ENCODE measurements at regions not wholly inside any gene's neighbourhood (a gene's known extent, or its start where the extent isn't known, plus 50 kb on each side); places are given as distances from the start of the nearest gene placed in this dataset.

DNA sequence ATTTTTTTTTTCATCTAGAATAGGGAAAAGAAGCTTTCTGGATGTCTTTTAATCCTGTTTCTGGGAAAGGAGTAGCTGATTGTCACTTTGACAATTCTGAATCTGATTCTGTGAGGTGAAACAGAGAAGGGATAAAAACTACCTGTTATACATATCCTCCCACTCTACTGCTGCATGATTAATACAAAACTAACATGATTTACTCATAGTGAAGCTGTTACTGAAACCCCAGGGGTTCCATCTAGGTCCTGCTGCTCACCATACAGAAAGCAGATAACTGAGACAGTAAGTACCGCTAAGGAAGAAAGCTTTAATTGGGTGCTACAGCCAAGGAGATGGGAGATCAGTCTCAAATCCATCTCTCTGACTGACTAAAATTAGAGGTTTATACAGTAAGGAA is 610.9 kb upstream of the ALCAM start:
- WGBS, 3 donors: 96 to 97% (median 96%) methylated on average over 1 of the region's 1 CpG
- no peak overlapping the region for H3K27ac ChIP-seq
- TF ChIP-seq, protein P1, sequence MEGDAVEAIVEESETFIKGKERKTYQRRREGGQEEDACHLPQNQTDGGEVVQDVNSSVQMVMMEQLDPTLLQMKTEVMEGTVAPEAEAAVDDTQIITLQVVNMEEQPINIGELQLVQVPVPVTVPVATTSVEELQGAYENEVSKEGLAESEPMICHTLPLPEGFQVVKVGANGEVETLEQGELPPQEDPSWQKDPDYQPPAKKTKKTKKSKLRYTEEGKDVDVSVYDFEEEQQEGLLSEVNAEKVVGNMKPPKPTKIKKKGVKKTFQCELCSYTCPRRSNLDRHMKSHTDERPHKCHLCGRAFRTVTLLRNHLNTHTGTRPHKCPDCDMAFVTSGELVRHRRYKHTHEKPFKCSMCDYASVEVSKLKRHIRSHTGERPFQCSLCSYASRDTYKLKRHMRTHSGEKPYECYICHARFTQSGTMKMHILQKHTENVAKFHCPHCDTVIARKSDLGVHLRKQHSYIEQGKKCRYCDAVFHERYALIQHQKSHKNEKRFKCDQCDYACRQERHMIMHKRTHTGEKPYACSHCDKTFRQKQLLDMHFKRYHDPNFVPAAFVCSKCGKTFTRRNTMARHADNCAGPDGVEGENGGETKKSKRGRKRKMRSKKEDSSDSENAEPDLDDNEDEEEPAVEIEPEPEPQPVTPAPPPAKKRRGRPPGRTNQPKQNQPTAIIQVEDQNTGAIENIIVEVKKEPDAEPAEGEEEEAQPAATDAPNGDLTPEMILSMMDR (IDR thresholded peaks at IDR 0.05): no peak
- no peak overlapping the region for H3K4me3 ChIP-seq
- DNase-seq: no peak
- no peaks in the 10 kb centered on the region for H3K9me3 ChIP-seq
- intact Hi-C loops (cut with DNase I): no loop called here
- H3K27me3 ChIP-seq (ENCODE audit: insufficient read depth in 3 of 3, low read length in 2 of 3): no peaks in the 10 kb centered on the region
- H3K4me1 ChIP-seq: no peaks in the 10 kb centered on the region
- H3K36me3 ChIP-seq (ENCODE audit: insufficient read depth in 1 of 2, low read depth in 1 of 2): no peaks in the 10 kb centered on the region
- no peak for ATAC-seq

DNA sequence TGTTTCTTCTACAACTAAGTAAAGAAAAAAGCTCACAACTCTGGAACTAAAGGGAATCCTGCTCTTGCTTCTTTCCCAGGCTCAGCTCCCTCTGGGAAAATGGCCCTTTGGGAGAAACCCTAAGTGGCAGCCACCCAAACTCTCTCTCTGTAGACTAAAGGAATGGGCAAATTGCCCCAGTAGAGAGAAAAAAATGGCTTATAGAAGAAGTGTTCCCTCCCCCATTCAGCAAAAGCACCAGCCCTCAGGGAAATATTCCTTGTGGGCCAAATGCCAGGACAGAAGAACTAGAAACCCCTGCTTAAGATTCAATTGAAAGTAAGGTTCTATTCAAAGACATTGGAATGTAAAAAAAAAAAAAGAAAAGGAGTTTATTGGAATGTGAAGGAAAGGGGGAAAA is 603.7 kb upstream of the ALCAM start:
- intact Hi-C loops (cut with DNase I): no loop called here
- DNase-seq (no peak), ATAC-seq (no peak)
- no peaks in the 10 kb centered on the region for H3K9me3 ChIP-seq
- H3K27ac ChIP-seq: no peak overlapping the region
- H3K27me3 ChIP-seq (ENCODE audit: insufficient read depth in 3 of 3, low read length in 2 of 3): no peaks in the 10 kb centered on the region
- H3K4me1 ChIP-seq: no peaks in the 10 kb centered on the region
- no peaks in the 10 kb centered on the region for H3K36me3 ChIP-seq (ENCODE audit: insufficient read depth in 1 of 2, low read depth in 1 of 2)
- no peak overlapping the region for H3K4me3 ChIP-seq
- TF ChIP-seq, protein P1 (IDR thresholded peaks at IDR 0.05): no peak

DNA sequence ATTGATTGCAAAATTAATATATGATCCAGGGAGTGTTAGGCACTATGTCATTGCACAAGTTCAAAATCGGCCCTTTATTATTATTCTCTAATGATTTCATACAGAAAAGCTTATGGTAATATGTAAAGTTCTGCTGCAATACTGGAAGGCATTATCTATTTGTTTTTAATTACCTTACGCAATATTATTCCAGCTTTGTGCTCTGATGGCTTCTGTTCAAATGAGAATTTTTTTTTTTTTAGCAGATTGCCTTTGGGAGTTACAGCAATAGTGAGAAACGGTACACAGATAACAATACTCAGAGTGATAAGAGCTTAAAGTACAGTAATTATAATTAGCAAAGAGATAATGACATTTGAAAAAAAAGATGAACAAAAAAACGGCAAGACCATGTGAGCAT is 602.2 kb upstream of the ALCAM start:
- no peak overlapping the region for H3K4me3 ChIP-seq
- no peaks in the 10 kb centered on the region for H3K27me3 ChIP-seq (ENCODE audit: insufficient read depth in 3 of 3, low read length in 2 of 3)
- intact Hi-C loops (cut with DNase I): no loop called here
- no peaks in the 10 kb centered on the region for H3K9me3 ChIP-seq
- 52 to 57% (median 55%) methylated on average over 4 of the region's 4 CpGs for WGBS, 3 donors
- TF ChIP-seq, protein P1 (IDR thresholded peaks at IDR 0.05): no peak
- H3K4me1 ChIP-seq: no peaks in the 10 kb centered on the region
- H3K36me3 ChIP-seq (ENCODE audit: insufficient read depth in 1 of 2, low read depth in 1 of 2): no peaks in the 10 kb centered on the region
- no peak overlapping the region for H3K27ac ChIP-seq
- no peak for ATAC-seq
- DNase-seq: no peak

DNA sequence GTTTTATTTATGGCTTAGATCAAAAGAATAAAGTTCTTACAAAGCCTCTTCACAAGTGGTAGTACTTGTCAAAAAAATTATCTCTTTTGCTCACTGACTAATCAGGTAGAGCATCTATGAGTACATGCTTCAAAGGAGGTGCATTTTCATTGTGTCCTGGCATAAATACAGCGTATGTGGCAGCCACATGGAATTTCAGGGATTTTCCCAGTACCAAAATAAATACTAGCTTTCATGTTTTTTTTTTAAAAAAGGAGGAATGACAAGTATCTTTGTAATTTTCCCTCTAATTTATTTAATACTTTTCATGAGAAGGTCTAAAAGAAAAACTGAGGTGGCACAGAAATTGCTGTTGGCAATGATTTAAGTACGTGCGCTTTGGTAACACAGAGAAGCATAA is 597.8 kb upstream of the ALCAM start:
- intact Hi-C loops (cut with DNase I): no loop called here
- H3K27me3 ChIP-seq (ENCODE audit: insufficient read depth in 3 of 3, low read length in 2 of 3): no peaks in the 10 kb centered on the region
- no peaks in the 10 kb centered on the region for H3K4me1 ChIP-seq
- H3K4me3 ChIP-seq: no peak overlapping the region
- ATAC-seq: no peak
- TF ChIP-seq, protein P1 (IDR thresholded peaks at IDR 0.05): no peak
- 79 to 86% (median 84%) methylated on average over 3 of the region's 3 CpGs for WGBS, 3 donors
- H3K36me3 ChIP-seq (ENCODE audit: insufficient read depth in 1 of 2, low read depth in 1 of 2): no peaks in the 10 kb centered on the region
- no peak for DNase-seq
- no peak overlapping the region for H3K27ac ChIP-seq
- H3K9me3 ChIP-seq: no peaks in the 10 kb centered on the region

DNA sequence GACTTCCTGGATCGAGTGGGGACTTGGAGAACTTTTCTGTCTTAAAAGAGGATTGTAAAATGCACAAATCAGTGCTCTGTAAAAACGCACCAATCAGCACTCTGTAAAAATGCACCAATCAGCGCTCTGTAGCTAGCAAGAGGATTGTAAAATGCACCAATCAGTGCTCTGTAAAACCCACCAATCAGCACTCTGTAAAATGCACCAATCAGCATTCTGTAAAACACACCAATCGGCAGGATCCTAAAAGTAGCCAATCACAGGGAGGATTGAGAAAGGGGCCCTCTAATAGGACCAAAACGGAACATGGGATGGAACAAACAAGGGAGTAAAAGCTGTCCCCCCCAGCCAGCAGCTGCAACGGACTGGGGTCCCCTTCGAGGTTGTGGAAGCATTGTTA is 587.4 kb upstream of the ALCAM start:
- peaks cover 4% of the 10 kb centered on the region for H3K9me3 ChIP-seq
- intact Hi-C loops (cut with DNase I): no loop called here
- TF ChIP-seq, protein P1 (IDR thresholded peaks at IDR 0.05): no peak
- H3K27ac ChIP-seq: no peak overlapping the region
- DNase-seq: no peak
- H3K4me3 ChIP-seq: no peak overlapping the region
- H3K27me3 ChIP-seq (ENCODE audit: insufficient read depth in 3 of 3, low read length in 2 of 3): no peaks in the 10 kb centered on the region
- no peaks in the 10 kb centered on the region for H3K36me3 ChIP-seq (ENCODE audit: insufficient read depth in 1 of 2, low read depth in 1 of 2)
- WGBS, 3 donors: 83 to 92% (median 89%) methylated on average over 7 of the region's 7 CpGs
- no peak for ATAC-seq
- H3K4me1 ChIP-seq: no peaks in the 10 kb centered on the region

Measured in psoas muscle (tissue), 7 donors.